ENCODE measurements at regions not wholly inside any gene's neighbourhood (a gene's known extent, or its start where the extent isn't known, plus 50 kb on each side); places are given as distances from the start of the nearest gene placed in this dataset.
"Not testable (repeated sequence)": the region's sequence is repeated elsewhere in the genome, so short reads cannot be mapped to it uniquely, and the experiment has no call there.

GRCh38 chr5:125485771-125486170 is 739.3 kb upstream of the ZNF608 start:
- H4K20me1 ChIP-seq (ENCODE audit: low read length), result no peaks in the 10 kb centered on the region

GRCh38 chr5:125486634-125487033 is 740.2 kb upstream of the ZNF608 start:
- CTCF ChIA-PET, result no interaction called here
- H3K27me3 ChIP-seq (ENCODE audit: low read length), result no peaks in the 10 kb centered on the region
- peaks cover 12% of the 10 kb centered on the region for H3F3A ChIP-seq (ENCODE audit: low read length, unreplicated experiment)
- no peaks in the 10 kb centered on the region for H4K20me1 ChIP-seq (ENCODE audit: low read length)
- H3K27ac ChIP-seq (ENCODE audit: low read length), result no peak overlapping the region
- ATAC-seq (no peak), DNase-seq (peak; percentile 19)
- no peaks in the 10 kb centered on the region for H3K36me3 ChIP-seq (ENCODE audit: low read depth, low read length)
- no peak overlapping the region for H3K9ac ChIP-seq (ENCODE audit: low read length)
- H3K79me2 ChIP-seq (ENCODE audit: low read length), result no peaks in the 10 kb centered on the region
- TF ChIP-seq EZH2 (IDR thresholded peaks at IDR 0.05; ENCODE audit: low read length, unreplicated experiment), result no peak
- TF ChIP-seq, protein P1, sequence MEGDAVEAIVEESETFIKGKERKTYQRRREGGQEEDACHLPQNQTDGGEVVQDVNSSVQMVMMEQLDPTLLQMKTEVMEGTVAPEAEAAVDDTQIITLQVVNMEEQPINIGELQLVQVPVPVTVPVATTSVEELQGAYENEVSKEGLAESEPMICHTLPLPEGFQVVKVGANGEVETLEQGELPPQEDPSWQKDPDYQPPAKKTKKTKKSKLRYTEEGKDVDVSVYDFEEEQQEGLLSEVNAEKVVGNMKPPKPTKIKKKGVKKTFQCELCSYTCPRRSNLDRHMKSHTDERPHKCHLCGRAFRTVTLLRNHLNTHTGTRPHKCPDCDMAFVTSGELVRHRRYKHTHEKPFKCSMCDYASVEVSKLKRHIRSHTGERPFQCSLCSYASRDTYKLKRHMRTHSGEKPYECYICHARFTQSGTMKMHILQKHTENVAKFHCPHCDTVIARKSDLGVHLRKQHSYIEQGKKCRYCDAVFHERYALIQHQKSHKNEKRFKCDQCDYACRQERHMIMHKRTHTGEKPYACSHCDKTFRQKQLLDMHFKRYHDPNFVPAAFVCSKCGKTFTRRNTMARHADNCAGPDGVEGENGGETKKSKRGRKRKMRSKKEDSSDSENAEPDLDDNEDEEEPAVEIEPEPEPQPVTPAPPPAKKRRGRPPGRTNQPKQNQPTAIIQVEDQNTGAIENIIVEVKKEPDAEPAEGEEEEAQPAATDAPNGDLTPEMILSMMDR (conservative IDR thresholded peaks at IDR 0.05; ENCODE audit: low read depth, low read length), result no peak
- no peak for TF ChIP-seq EZH2phosphoT487 (IDR thresholded peaks at IDR 0.05; ENCODE audit: borderline replicate concordance, low read length)
- no peak overlapping the region for H3K4me3 ChIP-seq (ENCODE audit: low read length)
- H3K4me1 ChIP-seq (ENCODE audit: insufficient read depth, low read length), result peaks cover 32% of the 10 kb centered on the region
- intact Hi-C loops (cut with micrococcal nuclease), result loop anchor here (10.0 kb wide), 2 partner anchors 442 to 832 kb away; no protein-coding TSS in a partner anchor
- no peak overlapping the region for H2AFZ ChIP-seq (ENCODE audit: low read length)
- POLR2A ChIA-PET (ENCODE audit: unreplicated experiment), result no interaction called here
- no TSS peak for BruUV-seq (replicated peaks)
- H3K9me2 ChIP-seq (replicated peaks; ENCODE audit: low read length), result no peaks in the 10 kb centered on the region
- no peaks in the 10 kb centered on the region for H3K9me3 ChIP-seq (ENCODE audit: low read length)
- H3K4me2 ChIP-seq (ENCODE audit: low read length), result 0 out of 2 replicates have a peak overlapping the region, but pooled peaks have one; percentile 89

More at GRCh38 chr5:125485771-125486170, 739.3 kb upstream of the ZNF608 start:
- BruUV-seq (replicated peaks), result no TSS peak
- Histone ChIP-seq H3K9me2 (replicated peaks; ENCODE audit: low read length) (no peaks in the 10 kb centered on the region), H3K36me3 (ENCODE audit: low read depth, low read length) (no peaks in the 10 kb centered on the region), H3K4me1 (ENCODE audit: insufficient read depth, low read length) (peaks cover 32% of the 10 kb centered on the region), H3K9ac (ENCODE audit: low read length) (peak overlapping the region; percentile 34), H3K27me3 (ENCODE audit: low read length) (no peaks in the 10 kb centered on the region), H2AFZ (ENCODE audit: low read length) (peak overlapping the region; percentile 49; the same call in 1 of the 2 replicates), H3F3A (ENCODE audit: low read length, unreplicated experiment) (peaks cover 12% of the 10 kb centered on the region), H3K79me2 (ENCODE audit: low read length) (no peaks in the 10 kb centered on the region), H3K4me3 (ENCODE audit: low read length) (peak overlapping the region; percentile 38; the same call in 1 of the 2 replicates), H3K4me2 (ENCODE audit: low read length) (peak overlapping the region; percentile 89), H3K9me3 (ENCODE audit: low read length) (no peaks in the 10 kb centered on the region), H3K27ac (ENCODE audit: low read length) (peak overlapping the region; percentile 93)
- ATAC-seq (no peak), DNase-seq (no peak)
- ChIA-PET POLR2A (ENCODE audit: unreplicated experiment) (interaction anchor here (0.6 kb wide), 1 partner anchor 385 kb away, joined by 3 read pairs; no protein-coding TSS in a partner anchor), CTCF (interaction anchor here (0.5 kb wide), 1 partner anchor 856 kb away, joined by 4 read pairs; no protein-coding TSS in a partner anchor)
- TF ChIP-seq, protein P1 (conservative IDR thresholded peaks at IDR 0.05; ENCODE audit: low read depth, low read length), result no peak
- TF ChIP-seq EZH2phosphoT487 (IDR thresholded peaks at IDR 0.05; ENCODE audit: borderline replicate concordance, low read length), result no peak
- TF ChIP-seq EZH2 (IDR thresholded peaks at IDR 0.05; ENCODE audit: low read length, unreplicated experiment), result no peak
- intact Hi-C loops (cut with micrococcal nuclease), result loop anchor here (1.0 to 10.0 kb wide), 4 partner anchors 38 to 831 kb away; no protein-coding TSS in a partner anchor

DNA sequence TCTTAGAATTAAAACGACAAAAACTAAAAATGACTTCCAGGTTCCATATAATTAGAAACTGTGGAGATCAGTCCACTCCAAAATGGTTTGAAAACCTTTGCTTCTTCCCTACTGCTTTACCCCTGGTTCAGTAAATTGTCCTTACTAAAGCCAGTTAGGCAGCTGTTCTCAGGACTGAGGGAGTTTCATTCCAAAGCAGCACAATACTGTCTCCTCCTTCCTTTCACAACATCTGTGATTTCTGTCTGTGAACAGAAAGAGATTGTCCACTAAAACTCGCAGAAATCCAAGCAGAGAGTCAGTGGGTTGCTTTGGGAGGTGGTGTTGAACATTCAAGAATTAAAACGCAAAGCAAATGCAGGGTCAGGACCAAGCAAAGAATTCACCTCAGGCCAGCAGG is 740.8 kb upstream of the ZNF608 start:
- Histone ChIP-seq H3K9ac (ENCODE audit: low read length) (no peak overlapping the region), H3K79me2 (ENCODE audit: low read length) (no peaks in the 10 kb centered on the region), H3K9me3 (ENCODE audit: low read length) (no peaks in the 10 kb centered on the region), H3K27me3 (ENCODE audit: low read length) (no peaks in the 10 kb centered on the region), H3K4me3 (ENCODE audit: low read length) (no peak overlapping the region), H3K9me2 (replicated peaks; ENCODE audit: low read length) (no peaks in the 10 kb centered on the region), H4K20me1 (ENCODE audit: low read length) (no peaks in the 10 kb centered on the region), H3F3A (ENCODE audit: low read length, unreplicated experiment) (peaks cover 12% of the 10 kb centered on the region), H3K4me2 (ENCODE audit: low read length) (no peak overlapping the region), H3K4me1 (ENCODE audit: insufficient read depth, low read length) (peaks cover 32% of the 10 kb centered on the region), H3K27ac (ENCODE audit: low read length) (no peak overlapping the region), H3K36me3 (ENCODE audit: low read depth, low read length) (no peaks in the 10 kb centered on the region), H2AFZ (ENCODE audit: low read length) (no peak overlapping the region)
- POLR2A ChIA-PET (ENCODE audit: unreplicated experiment), result no interaction called here
- DNase-seq (no peak), ATAC-seq (no peak)
- intact Hi-C loops (cut with micrococcal nuclease), result loop anchor here (10.0 kb wide), 2 partner anchors 442 to 832 kb away; no protein-coding TSS in a partner anchor
- TF ChIP-seq EZH2 (IDR thresholded peaks at IDR 0.05; ENCODE audit: low read length, unreplicated experiment) (no peak), EZH2phosphoT487 (IDR thresholded peaks at IDR 0.05; ENCODE audit: borderline replicate concordance, low read length) (no peak)
- TF ChIP-seq, protein P1 (conservative IDR thresholded peaks at IDR 0.05; ENCODE audit: low read depth, low read length), result no peak
- CTCF ChIA-PET, result no interaction called here
- no TSS peak for BruUV-seq (replicated peaks)

GRCh38 chr5:125487652-125488051 is 741.2 kb upstream of the ZNF608 start:
- POLR2A ChIA-PET (ENCODE audit: unreplicated experiment); H3K4me3 ChIP-seq (ENCODE audit: low read length); H3K4me2 ChIP-seq (ENCODE audit: low read length); BruUV-seq (replicated peaks); H3K27me3 ChIP-seq (ENCODE audit: low read length); H3K9me2 ChIP-seq (replicated peaks; ENCODE audit: low read length); H3K27ac ChIP-seq (ENCODE audit: low read length); H3K9ac ChIP-seq (ENCODE audit: low read length); ATAC-seq; H2AFZ ChIP-seq (ENCODE audit: low read length); H3K9me3 ChIP-seq (ENCODE audit: low read length); H4K20me1 ChIP-seq (ENCODE audit: low read length); H3K79me2 ChIP-seq (ENCODE audit: low read length); CTCF ChIA-PET; H3K36me3 ChIP-seq (ENCODE audit: low read depth, low read length); DNase-seq: not testable (repeated sequence)
- H3K4me1 ChIP-seq (ENCODE audit: insufficient read depth, low read length), result peaks cover 32% of the 10 kb centered on the region
- intact Hi-C loops (cut with micrococcal nuclease), result loop anchor here (10.0 kb wide), 2 partner anchors 443 to 833 kb away; no protein-coding TSS in a partner anchor
- peaks cover 12% of the 10 kb centered on the region for H3F3A ChIP-seq (ENCODE audit: low read length, unreplicated experiment)
